HG03025 (cell line): ENCODE measurements at regions not wholly inside any gene's neighbourhood (a gene's known extent, or its start where the extent isn't known, plus 50 kb on each side); places are given as distances from the start of the nearest gene placed in this dataset.

Source experiments
- ATAC-seq: cut with Tn5 transposase; IDR thresholded peaks from one replicate; pipeline ENCODE4 v1.9.1; 2021; ENCODE audit warnings: mild to moderate bottlenecking, moderate library complexity; ENCODE audit not compliant: unreplicated experiment, low FRiP score

GRCh38 chr10:84766923-84767322, 438.5 kb downstream of the CCSER2 start:
- ATAC-seq = no peak

GRCh38 chr10:84768132-84768531, 439.7 kb downstream of the CCSER2 start:
- ATAC-seq = no peak

- ATAC-seq = no peak
These were observed 442.4 kb downstream of the CCSER2 start for GRCh38 chr10:84770824-84771223.

GRCh38 chr10:84783386-84783785, 455.0 kb downstream of the CCSER2 start:
- ATAC-seq = no peak

- ATAC-seq = no peak
These were observed 455.5 kb downstream of the CCSER2 start for GRCh38 chr10:84783909-84784308.

- no peak for ATAC-seq
These were observed 456.4 kb downstream of the CCSER2 start for GRCh38 chr10:84784749-84785148.

- no peak for ATAC-seq
These were observed 460.6 kb downstream of the CCSER2 start for GRCh38 chr10:84789026-84789425.

GRCh38 chr10:84798312-84798711, 469.9 kb downstream of the CCSER2 start:
- no peak for ATAC-seq

- no peak for ATAC-seq
These were observed 472.8 kb downstream of the CCSER2 start for GRCh38 chr10:84801156-84801555.

- ATAC-seq = no peak
These were observed 473.5 kb downstream of the CCSER2 start for GRCh38 chr10:84801916-84802315.

- ATAC-seq = no peak
These were observed 476.8 kb downstream of the CCSER2 start for GRCh38 chr10:84805149-84805548.

- no peak for ATAC-seq
These were observed 482.7 kb downstream of the CCSER2 start for GRCh38 chr10:84811113-84811512.

GRCh38 chr10:84818961-84819360, 490.6 kb downstream of the CCSER2 start:
- ATAC-seq = no peak

- no peak for ATAC-seq
These were observed 491.7 kb downstream of the CCSER2 start for GRCh38 chr10:84820120-84820519.

GRCh38 chr10:84820596-84820995, 492.2 kb downstream of the CCSER2 start:
- ATAC-seq = no peak

- ATAC-seq = no peak
These were observed 494.7 kb downstream of the CCSER2 start for GRCh38 chr10:84822931-84823630.

GRCh38 chr10:84824525-84824924, 496.1 kb downstream of the CCSER2 start:
- no peak for ATAC-seq

GRCh38 chr10:84825330-84825729, 496.9 kb downstream of the CCSER2 start:
- no peak for ATAC-seq

GRCh38 chr10:84826704-84827103, 498.3 kb downstream of the CCSER2 start:
- no peak for ATAC-seq

- ATAC-seq = no peak
These were observed 500.7 kb downstream of the CCSER2 start for GRCh38 chr10:84829131-84829530.

- no peak for ATAC-seq
These were observed 508.8 kb downstream of the CCSER2 start for GRCh38 chr10:84837041-84837812.

- no peak for ATAC-seq
These were observed 509.5 kb downstream of the CCSER2 start for GRCh38 chr10:84837877-84838276.
